Tibial nerve (tissue), 4 donors: ENCODE measurements at regions not wholly inside any gene's neighbourhood (a gene's known extent, or its start where the extent isn't known, plus 50 kb on each side); places are given as distances from the start of the nearest gene placed in this dataset.

ENCODE experiments used
- DNase-seq, 2 donors: peaks; one replicate each; pipeline ENCODE4 v3.0.0-alpha.2; 2019; ENCODE audit warnings: low spot score in 2 of 2
- H3K27ac ChIP-seq, 4 donors: fragments of 200-600 bp; sonication (generic) in 3 of 4; one replicate each; pipeline ENCODE4 v1.5.1; 2017 to 2019; ENCODE audit warnings: mild to moderate bottlenecking in 1 of 4
- H3K27me3 ChIP-seq, 2 donors: fragments of 200-600 bp; sonication (generic) in 1 of 2; one replicate each; pipeline versions ENCODE4 v1.5.1 to v1.6.0; 2017 to 2019
- H3K36me3 ChIP-seq, 3 donors: fragments of 200-600 bp; sonication (generic); one replicate each; pipeline ENCODE4 v1.5.1; 2018 to 2019
- H3K4me1 ChIP-seq, 4 donors: fragments of 200-600 bp; sonication (generic) in 3 of 4; one replicate each; pipeline ENCODE4 v1.5.1; 2017 to 2019
- H3K4me3 ChIP-seq, 4 donors: fragments of 200-600 bp; sonication (generic) in 3 of 4; one replicate each; pipeline ENCODE4 v1.5.1; 2017 to 2019; ENCODE audit warnings: mild to moderate bottlenecking in 1 of 4, moderate library complexity in 1 of 4
- H3K9me3 ChIP-seq, 4 donors: fragments of 200-600 bp; sonication (generic) in 3 of 4; one replicate each; pipeline ENCODE4 v1.5.1; 2017 to 2019
- CTCF ChIP-seq, 5 experiments: fragments of 200-600 bp in 3 of 5; fragments of 450-650 bp in 2 of 5; sonication (generic) in 3 of 5; IDR thresholded peaks; one replicate each; pipeline ENCODE4 v1.5.1; 2016 to 2019; ENCODE audit warnings: antibody characterized with exemption in 5 of 5, mild to moderate bottlenecking in 3 of 5, moderate library complexity in 2 of 5
- EP300 ChIP-seq, 2 donors: sonication (generic); formaldehyde crosslinking; IDR thresholded peaks; one replicate each; pipeline ENCODE4 v1.6.1; 2017; ENCODE audit warnings: antibody characterized with exemption in 2 of 2, mild to moderate bottlenecking in 1 of 2
- POLR2A ChIP-seq, 2 donors: fragments of 450-650 bp; IDR thresholded peaks; one replicate each; pipeline ENCODE4 v1.6.1; 2017; ENCODE audit warnings: antibody characterized with exemption in 2 of 2, mild to moderate bottlenecking in 2 of 2, moderate library complexity in 2 of 2
- WGBS, 2 donors: methylation state at CpG; one replicate each; pipeline ENCODE4 v1.1.5; 2018; 5-methylcytosine and 5-hydroxymethylcytosine counted together

GRCh38 chr4:186826846-186827533 lies 103.3 kb upstream of the FAT1 start:
- H3K27ac ChIP-seq: no peak overlapping the region
- no peaks in the 10 kb centered on the region for H3K9me3 ChIP-seq
- no peaks in the 10 kb centered on the region for H3K36me3 ChIP-seq
- no peaks in the 10 kb centered on the region for H3K27me3 ChIP-seq
- TF ChIP-seq EP300 (IDR thresholded peaks at IDR 0.05) (no peak), CTCF (IDR thresholded peaks at IDR 0.05) (no peak), POLR2A (IDR thresholded peaks at IDR 0.05) (no peak)
- no peak for DNase-seq
- no peaks in the 10 kb centered on the region for H3K4me1 ChIP-seq
- WGBS, 2 donors: 75 to 79% methylated on average over 12 of the region's 12 CpGs
- no peak overlapping the region for H3K4me3 ChIP-seq

DNA sequence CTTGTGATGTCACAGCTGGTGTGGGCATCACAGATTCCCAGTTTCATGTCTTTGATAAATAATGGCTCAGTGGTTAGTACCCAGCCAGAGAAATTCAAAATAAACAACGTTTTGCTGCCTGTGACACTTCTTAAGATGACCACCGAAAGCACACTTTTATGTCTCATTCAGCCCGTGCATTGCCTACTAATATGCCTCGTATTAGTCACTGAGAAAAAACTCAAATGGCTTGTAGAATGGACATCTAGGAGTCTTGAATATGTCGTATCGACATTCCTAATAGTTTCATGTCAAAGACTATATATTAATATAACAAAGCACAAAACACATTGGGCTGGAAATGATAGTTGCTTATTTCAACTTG lies 103.9 kb upstream of the FAT1 start:
- Histone ChIP-seq H3K9me3 (no peaks in the 10 kb centered on the region), H3K27me3 (no peaks in the 10 kb centered on the region), H3K27ac (no peak overlapping the region), H3K4me1 (no peaks in the 10 kb centered on the region), H3K36me3 (no peaks in the 10 kb centered on the region), H3K4me3 (no peak overlapping the region)
- no peak for DNase-seq
- no peak for TF ChIP-seq CTCF (IDR thresholded peaks at IDR 0.05)
- no peak for TF ChIP-seq EP300 (IDR thresholded peaks at IDR 0.05)
- TF ChIP-seq POLR2A (IDR thresholded peaks at IDR 0.05): no peak
- 74 to 76% methylated on average over 6 of the region's 6 CpGs for WGBS, 2 donors

DNA sequence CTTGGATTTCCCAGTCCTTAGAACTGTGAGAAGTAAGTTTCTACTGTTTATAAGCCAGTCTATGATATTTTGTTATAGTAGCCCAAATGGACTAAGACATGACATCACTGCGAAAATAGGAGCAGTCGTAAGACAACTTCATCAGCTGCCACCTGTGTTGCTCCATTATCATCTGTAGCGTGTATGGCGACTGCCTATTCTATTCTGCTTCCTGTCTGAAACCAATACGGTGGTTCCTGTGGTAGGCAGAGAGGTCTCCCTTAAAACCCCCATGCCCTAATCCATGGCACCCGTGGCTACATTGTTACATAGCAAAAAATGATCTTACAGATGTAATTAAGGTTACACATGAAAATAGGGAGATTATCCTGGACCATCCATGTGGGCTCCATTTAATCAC lies 105.4 kb upstream of the FAT1 start:
- no peaks in the 10 kb centered on the region for H3K27me3 ChIP-seq
- TF ChIP-seq CTCF (IDR thresholded peaks at IDR 0.05): no peak
- TF ChIP-seq POLR2A (IDR thresholded peaks at IDR 0.05): no peak
- no peak for TF ChIP-seq EP300 (IDR thresholded peaks at IDR 0.05)
- H3K4me1 ChIP-seq: no peaks in the 10 kb centered on the region
- WGBS, 2 donors: 92 to 98% methylated on average over 6 of the region's 6 CpGs
- no peaks in the 10 kb centered on the region for H3K36me3 ChIP-seq
- no peak for DNase-seq
- no peaks in the 10 kb centered on the region for H3K9me3 ChIP-seq
- no peak overlapping the region for H3K4me3 ChIP-seq
- no peak overlapping the region for H3K27ac ChIP-seq

- Histone ChIP-seq H3K27ac (no peak overlapping the region), H3K9me3 (no peaks in the 10 kb centered on the region), H3K4me1 (no peaks in the 10 kb centered on the region), H3K36me3 (no peaks in the 10 kb centered on the region), H3K4me3 (no peak overlapping the region), H3K27me3 (no peaks in the 10 kb centered on the region)
- 66 to 67% methylated on average over 9 of the region's 9 CpGs for whole genome bisulfite sequencing, 2 donors
- DNase-seq: no peak
- TF ChIP-seq EP300 (IDR thresholded peaks at IDR 0.05) (no peak), CTCF (IDR thresholded peaks at IDR 0.05) (no peak), POLR2A (IDR thresholded peaks at IDR 0.05) (no peak)
Measured at GRCh38 chr4:186829740-186830449, 106.2 kb upstream of the FAT1 start.

DNA sequence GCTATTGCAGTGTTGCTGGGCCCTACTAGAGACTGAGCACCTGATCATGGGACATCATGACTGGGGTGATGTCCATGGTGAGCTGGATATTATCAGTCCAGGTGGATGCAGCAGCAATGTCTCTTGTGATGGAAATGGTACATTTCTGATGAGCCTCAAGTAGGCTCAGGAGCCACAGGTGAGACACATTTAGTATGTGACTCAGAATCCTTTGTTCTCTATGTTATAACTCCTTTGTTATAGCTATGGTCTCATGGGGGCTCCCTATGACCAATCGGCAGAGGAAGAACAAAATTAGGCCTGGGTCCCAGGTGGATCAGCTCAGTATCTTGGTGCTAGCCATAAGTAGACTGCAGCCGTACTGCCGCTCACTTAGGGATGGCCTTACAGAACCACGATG lies 107.9 kb upstream of the FAT1 start:
- no peak for DNase-seq
- H3K27me3 ChIP-seq: no peaks in the 10 kb centered on the region
- H3K9me3 ChIP-seq: no peaks in the 10 kb centered on the region
- H3K4me3 ChIP-seq: no peak overlapping the region
- no peaks in the 10 kb centered on the region for H3K36me3 ChIP-seq
- no peak overlapping the region for H3K27ac ChIP-seq
- no peaks in the 10 kb centered on the region for H3K4me1 ChIP-seq
- TF ChIP-seq CTCF (IDR thresholded peaks at IDR 0.05) (no peak), EP300 (IDR thresholded peaks at IDR 0.05) (no peak), POLR2A (IDR thresholded peaks at IDR 0.05) (no peak)
- 84 to 90% methylated on average over 4 of the region's 4 CpGs for WGBS, 2 donors
